CD4-positive, alpha-beta memory T cell (primary cell): ENCODE measurements at regions not wholly inside any gene's neighbourhood (a gene's known extent, or its start where the extent isn't known, plus 50 kb on each side); places are given as distances from the start of the nearest gene placed in this dataset.

Experiments used
- CTCF ChIA-PET: fragments of 350-600 bp; sonication (Branson Sonifier 250); formaldehyde crosslinking; loops from one replicate; lab custom pipeline; 2021; ENCODE audit warnings: inconsistent platforms; ENCODE audit not compliant: partially characterized antibody; lab: Charles Lee
- POLR2A ChIA-PET: fragments of 350-600 bp; sonication (Branson Sonifier 250); formaldehyde crosslinking; loops from one replicate; lab custom pipeline; 2021; ENCODE audit not compliant: partially characterized antibody; lab: Charles Lee
- DNase-seq, 5 donors: peaks; one replicate each; pipeline versions ENCODE4 v3.0.0 to v3.0.0-alpha.2; 2020 to 2022; ENCODE audit warnings: mixed read lengths in 1 of 5
- H3K27ac ChIP-seq: one replicate; pipeline ENCODE4 v1.7.0; 2013; ENCODE audit warnings: low read depth, low read length
- H3K27me3 ChIP-seq: 2 replicates; pipeline ENCODE4 v1.7.0; 2013; ENCODE audit warnings: mild to moderate bottlenecking, low read length, moderate library complexity; ENCODE audit not compliant: insufficient read depth
- H3K36me3 ChIP-seq: 2 replicates; pipeline ENCODE4 v1.7.0; 2013; ENCODE audit warnings: mild to moderate bottlenecking, low read length, moderate library complexity; ENCODE audit not compliant: insufficient read depth
- H3K4me1 ChIP-seq: 2 replicates; pipeline ENCODE4 v1.7.0; 2013; ENCODE audit warnings: mild to moderate bottlenecking, low read length, moderate library complexity; ENCODE audit not compliant: insufficient read depth
- H3K4me3 ChIP-seq, 2 donors: one replicate each; pipeline ENCODE4 v1.7.0; 2013; ENCODE audit warnings: low read length in 2 of 2, mild to moderate bottlenecking in 1 of 2
- H3K9me3 ChIP-seq, 2 donors: one replicate each; pipeline ENCODE4 v1.7.0; 2013; ENCODE audit warnings: low read length in 2 of 2, control low read depth in 1 of 2; ENCODE audit not compliant: control insufficient read depth in 1 of 2
- H3K27ac Mint-ChIP-seq, 7 donors: one replicate each; pipeline ENCODE4 v1.8.0; 2020 to 2021; ENCODE audit warnings: mixed read lengths in 7 of 7, mild to moderate bottlenecking in 6 of 7, inconsistent platforms in 3 of 7, moderate library complexity in 3 of 7
- H3K27me3 Mint-ChIP-seq, 2 donors: one replicate each; pipeline ENCODE4 v1.8.0; 2020 to 2021; ENCODE audit warnings: mixed read lengths in 2 of 2
- H3K36me3 Mint-ChIP-seq, 2 donors: one replicate each; pipeline ENCODE4 v1.8.0; 2020 to 2021; ENCODE audit warnings: mixed read lengths in 2 of 2, inconsistent platforms in 1 of 2, mild to moderate bottlenecking in 1 of 2
- H3K4me1 Mint-ChIP-seq, 4 donors: one replicate each; pipeline ENCODE4 v1.8.0; 2020 to 2021; ENCODE audit warnings: mixed read lengths in 4 of 4, mild to moderate bottlenecking in 1 of 4
- H3K4me3 Mint-ChIP-seq, 8 donors: one replicate each; pipeline ENCODE4 v1.8.0; 2020 to 2021; ENCODE audit warnings: mixed read lengths in 8 of 8, mild to moderate bottlenecking in 7 of 8, moderate library complexity in 6 of 8, inconsistent platforms in 3 of 8
- H3K9me3 Mint-ChIP-seq, 8 donors: one replicate each; pipeline ENCODE4 v1.8.0; 2020 to 2021; ENCODE audit warnings: mixed read lengths in 8 of 8, mild to moderate bottlenecking in 5 of 8, inconsistent platforms in 3 of 8, moderate library complexity in 1 of 8
- intact Hi-C: fragments of 100-400 bp; cut with micrococcal nuclease; formaldehyde crosslinking; loops from one replicate; pipeline ENCODE4 v1.15.1; 2023

GRCh38 chr4:189362364-189362763, 578.3 kb upstream of the FRG1 start:
- peaks cover 1 to 4% (median 3%) of the 10 kb centered on the region in 8 donors for H3K9me3 Mint-ChIP-seq
- no peaks in the 10 kb centered on the region for H3K36me3 Mint-ChIP-seq
- no peak overlapping the region for H3K4me3 Mint-ChIP-seq
- CTCF ChIA-PET = no interaction called here
- POLR2A ChIA-PET = no interaction called here
- intact Hi-C loops = no loop called here
- H3K27ac Mint-ChIP-seq = no peak overlapping the region
- DNase-seq = no peak
- H3K4me3 ChIP-seq = no peak overlapping the region
- no peaks in the 10 kb centered on the region for H3K4me1 ChIP-seq
- H3K36me3 ChIP-seq = no peaks in the 10 kb centered on the region
- H3K9me3 ChIP-seq = no peaks in the 10 kb centered on the region
- no peak overlapping the region for H3K27ac ChIP-seq
- H3K4me1 Mint-ChIP-seq = no peaks in the 10 kb centered on the region
- no peaks in the 10 kb centered on the region for H3K27me3 Mint-ChIP-seq
- no peaks in the 10 kb centered on the region for H3K27me3 ChIP-seq

- intact Hi-C loops = no loop called here
- Histone ChIP-seq H3K9me3 (no peaks in the 10 kb centered on the region), H3K4me1 (no peaks in the 10 kb centered on the region), H3K27me3 (no peaks in the 10 kb centered on the region), H3K27ac (no peak overlapping the region), H3K4me3 (no peak overlapping the region), H3K36me3 (no peaks in the 10 kb centered on the region)
- Mint-ChIP-seq H3K4me3 (no peak overlapping the region), H3K27ac (no peak overlapping the region), H3K36me3 (no peaks in the 10 kb centered on the region), H3K27me3 (no peaks in the 10 kb centered on the region), H3K4me1 (no peaks in the 10 kb centered on the region), H3K9me3 (peaks cover 1 to 4% (median 3%) of the 10 kb centered on the region in 8 donors)
- ChIA-PET POLR2A (no interaction called here), CTCF (no interaction called here)
- no peak for DNase-seq
Observed at GRCh38 chr4:189364032-189364449, 576.6 kb upstream of the FRG1 start.

- H3K36me3 ChIP-seq = no peaks in the 10 kb centered on the region
Observed at GRCh38 chr4:189365451-189365850, 575.2 kb upstream of the FRG1 start.

GRCh38 chr4:189367832-189368231, 572.8 kb upstream of the FRG1 start:
- H3K4me3 Mint-ChIP-seq = no peak overlapping the region
- POLR2A ChIA-PET = no interaction called here
- intact Hi-C loops = no loop called here

More at GRCh38 chr4:189365451-189365850, 575.2 kb upstream of the FRG1 start:
- H3K4me1 ChIP-seq = no peaks in the 10 kb centered on the region
- no peak overlapping the region for H3K27ac Mint-ChIP-seq
- no peak for DNase-seq
- no peak overlapping the region for H3K4me3 Mint-ChIP-seq
- POLR2A ChIA-PET = no interaction called here
- CTCF ChIA-PET = no interaction called here
- no peaks in the 10 kb centered on the region for H3K27me3 Mint-ChIP-seq
- H3K4me3 ChIP-seq = no peak overlapping the region
- H3K36me3 Mint-ChIP-seq = no peaks in the 10 kb centered on the region
- H3K4me1 Mint-ChIP-seq = no peaks in the 10 kb centered on the region
- H3K9me3 Mint-ChIP-seq = peaks cover 0 to 4% (median 3%) of the 10 kb centered on the region in 8 donors
- no peak overlapping the region for H3K27ac ChIP-seq
- H3K9me3 ChIP-seq = no peaks in the 10 kb centered on the region
- no peaks in the 10 kb centered on the region for H3K27me3 ChIP-seq
- intact Hi-C loops = no loop called here

GRCh38 chr4:189374176-189374575, 566.5 kb upstream of the FRG1 start:
- Mint-ChIP-seq H3K4me3 (no peak overlapping the region), H3K27me3 (no peaks in the 10 kb centered on the region)

More at GRCh38 chr4:189367832-189368231, 572.8 kb upstream of the FRG1 start:
- no peaks in the 10 kb centered on the region for H3K27me3 ChIP-seq
- H3K4me3 ChIP-seq = no peak overlapping the region
- no peaks in the 10 kb centered on the region for H3K9me3 ChIP-seq
- no peak overlapping the region for H3K27ac Mint-ChIP-seq
- H3K9me3 Mint-ChIP-seq = peaks cover 0 to 7% (median 3%) of the 10 kb centered on the region in 8 donors
- H3K36me3 Mint-ChIP-seq = no peaks in the 10 kb centered on the region
- no peaks in the 10 kb centered on the region for H3K36me3 ChIP-seq
- H3K27me3 Mint-ChIP-seq = no peaks in the 10 kb centered on the region
- no peak overlapping the region for H3K27ac ChIP-seq
- CTCF ChIA-PET = no interaction called here
- H3K4me1 ChIP-seq = no peaks in the 10 kb centered on the region
- no peak for DNase-seq
- no peaks in the 10 kb centered on the region for H3K4me1 Mint-ChIP-seq

GRCh38 chr4:189376901-189377300, 563.8 kb upstream of the FRG1 start:
- H3K9me3 Mint-ChIP-seq = peaks cover 0 to 15% (median 4%) of the 10 kb centered on the region in 8 donors
- H3K4me1 ChIP-seq = no peaks in the 10 kb centered on the region
- no peaks in the 10 kb centered on the region for H3K9me3 ChIP-seq
- H3K27ac ChIP-seq = no peak overlapping the region
- H3K4me1 Mint-ChIP-seq = no peaks in the 10 kb centered on the region
- no peak overlapping the region for H3K27ac Mint-ChIP-seq
- H3K4me3 Mint-ChIP-seq = no peak overlapping the region
- no peaks in the 10 kb centered on the region for H3K27me3 Mint-ChIP-seq
- POLR2A ChIA-PET = no interaction called here
- DNase-seq = no peak
- CTCF ChIA-PET = no interaction called here
- H3K4me3 ChIP-seq = no peak overlapping the region
- intact Hi-C loops = no loop called here
- H3K36me3 Mint-ChIP-seq = no peaks in the 10 kb centered on the region
- no peaks in the 10 kb centered on the region for H3K36me3 ChIP-seq
- no peaks in the 10 kb centered on the region for H3K27me3 ChIP-seq

More at GRCh38 chr4:189374176-189374575, 566.5 kb upstream of the FRG1 start:
- Mint-ChIP-seq H3K9me3 (peaks cover 0 to 15% (median 4%) of the 10 kb centered on the region in 8 donors), H3K36me3 (no peaks in the 10 kb centered on the region), H3K27ac (no peak overlapping the region), H3K4me1 (no peaks in the 10 kb centered on the region)
- no peaks in the 10 kb centered on the region for H3K27me3 ChIP-seq
- intact Hi-C loops = no loop called here
- H3K36me3 ChIP-seq = no peaks in the 10 kb centered on the region
- POLR2A ChIA-PET = no interaction called here
- H3K9me3 ChIP-seq = no peaks in the 10 kb centered on the region
- DNase-seq = no peak
- CTCF ChIA-PET = no interaction called here
- H3K27ac ChIP-seq = no peak overlapping the region
- no peaks in the 10 kb centered on the region for H3K4me1 ChIP-seq
- H3K4me3 ChIP-seq = no peak overlapping the region

GRCh38 chr4:189377569-189377968, 563.1 kb upstream of the FRG1 start:
- H3K9me3 ChIP-seq = no peaks in the 10 kb centered on the region
- intact Hi-C loops = no loop called here
- H3K9me3 Mint-ChIP-seq = peaks cover 0 to 11% (median 4%) of the 10 kb centered on the region in 8 donors
- H3K4me3 Mint-ChIP-seq = no peak overlapping the region
- no peaks in the 10 kb centered on the region for H3K27me3 Mint-ChIP-seq
- H3K27me3 ChIP-seq = no peaks in the 10 kb centered on the region
- ChIA-PET CTCF (no interaction called here), POLR2A (no interaction called here)
- H3K4me1 ChIP-seq = no peaks in the 10 kb centered on the region
- no peak overlapping the region for H3K27ac ChIP-seq
- no peak for DNase-seq
- no peaks in the 10 kb centered on the region for H3K36me3 Mint-ChIP-seq
- H3K27ac Mint-ChIP-seq = no peak overlapping the region
- no peak overlapping the region for H3K4me3 ChIP-seq
- H3K4me1 Mint-ChIP-seq = no peaks in the 10 kb centered on the region
- no peaks in the 10 kb centered on the region for H3K36me3 ChIP-seq

- Mint-ChIP-seq H3K27ac (no peak overlapping the region), H3K27me3 (no peaks in the 10 kb centered on the region), H3K4me3 (no peak overlapping the region), H3K4me1 (no peaks in the 10 kb centered on the region), H3K36me3 (no peaks in the 10 kb centered on the region), H3K9me3 (peaks cover 0 to 10% (median 6%) of the 10 kb centered on the region in 8 donors)
- CTCF ChIA-PET = no interaction called here
- intact Hi-C loops = no loop called here
- Histone ChIP-seq H3K9me3 (no peaks in the 10 kb centered on the region), H3K4me1 (no peaks in the 10 kb centered on the region), H3K36me3 (no peaks in the 10 kb centered on the region), H3K27me3 (no peaks in the 10 kb centered on the region), H3K4me3 (no peak overlapping the region), H3K27ac (no peak overlapping the region)
- no peak for DNase-seq
- POLR2A ChIA-PET = no interaction called here
Observed at GRCh38 chr4:189385098-189385497, 555.6 kb upstream of the FRG1 start.
